HPDE6-E6E7 (cell line): ENCODE measurements at regions not wholly inside any gene's neighbourhood (a gene's known extent, or its start where the extent isn't known, plus 50 kb on each side); places are given as distances from the start of the nearest gene placed in this dataset.
"Not testable (repeated sequence)": the region's sequence is repeated elsewhere in the genome, so short reads cannot be mapped to it uniquely, and the experiment has no call there.

Experiments
- DNase-seq: peaks from one replicate; pipeline ENCODE4 v3.0.0; 2011; ENCODE audit warnings: missing footprints; ENCODE audit errors: extremely low spot score

GRCh38 chr9:3773362-3774060 is 247.7 kb upstream of the RFX3 start:
- no peak for DNase-seq

GRCh38 chr9:3769646-3770045 is 243.8 kb upstream of the RFX3 start:
- no peak for DNase-seq

GRCh38 chr9:3768712-3769457 is 243.1 kb upstream of the RFX3 start:
- DNase-seq, result no peak

DNA sequence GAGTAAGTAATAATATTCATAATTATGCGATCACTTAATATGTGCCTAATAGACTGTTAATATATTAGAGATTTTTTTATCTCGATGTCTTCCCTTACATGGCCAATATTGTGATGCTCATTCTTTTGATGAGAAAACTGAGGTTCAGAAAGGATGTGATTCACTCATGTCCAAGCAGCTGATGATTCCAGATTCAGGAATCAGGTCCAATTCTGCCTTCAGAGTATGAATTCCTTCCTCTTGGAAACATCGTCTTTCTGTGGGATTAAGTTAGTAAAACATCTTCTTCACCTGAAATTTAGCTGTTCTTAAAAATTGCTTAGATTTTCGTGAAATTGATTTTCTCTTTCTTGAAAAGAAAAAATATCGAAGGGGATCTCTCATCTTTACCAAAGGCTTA is 242.5 kb upstream of the RFX3 start:
- no peak for DNase-seq

GRCh38 chr9:3762076-3762475 is 236.3 kb upstream of the RFX3 start:
- DNase-seq, result no peak

- peak; percentile 56 for DNase-seq
These were observed 234.2 kb upstream of the RFX3 start for GRCh38 chr9:3760031-3760430.

GRCh38 chr9:3758816-3759576 is 233.2 kb upstream of the RFX3 start:
- DNase-seq, result no peak

DNA sequence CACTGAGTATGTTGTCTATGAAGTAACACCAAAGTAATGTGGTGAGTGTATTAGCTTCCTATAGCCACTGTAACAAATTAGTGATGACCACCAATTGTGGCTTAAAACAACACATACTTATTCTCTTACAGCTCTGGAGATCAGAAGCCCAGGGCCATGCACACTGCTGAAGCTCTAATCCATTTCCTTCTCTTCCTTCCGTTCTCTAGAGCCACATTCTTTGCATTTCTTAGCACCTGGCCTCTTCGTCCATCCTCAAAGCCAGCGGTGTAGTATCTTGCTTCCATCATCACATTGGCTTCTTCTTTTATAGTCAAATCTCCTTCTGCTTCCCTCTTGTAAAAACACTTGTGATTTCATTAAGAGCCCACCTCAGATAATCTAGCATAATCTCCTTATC is 230.3 kb upstream of the RFX3 start:
- no peak for DNase-seq

- no peak for DNase-seq
These were observed 225.4 kb upstream of the RFX3 start for GRCh38 chr9:3751125-3751758.

DNA sequence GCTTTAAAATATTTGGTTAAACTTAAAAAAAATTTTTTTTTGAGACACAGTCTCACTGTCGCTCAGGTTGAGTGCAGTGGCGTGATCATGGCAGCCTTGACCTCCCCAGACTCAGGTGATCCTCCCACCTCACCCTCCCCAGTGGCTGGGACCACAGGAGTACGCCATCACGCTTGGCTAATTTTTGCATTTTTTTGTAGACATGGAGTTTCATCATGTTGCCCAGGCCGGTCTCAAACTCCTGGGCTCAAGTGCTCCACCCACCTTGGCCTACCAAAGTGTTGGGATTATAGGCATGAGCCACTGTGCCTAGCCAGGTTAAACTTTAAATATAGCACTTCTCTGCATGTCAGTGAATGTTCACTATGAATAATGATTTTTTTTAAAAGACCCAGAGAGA is 224.5 kb upstream of the RFX3 start:
- no peak for DNase-seq

- peak; percentile 87 for DNase-seq
These were observed 220.8 kb upstream of the RFX3 start for GRCh38 chr9:3746296-3747275.

DNA sequence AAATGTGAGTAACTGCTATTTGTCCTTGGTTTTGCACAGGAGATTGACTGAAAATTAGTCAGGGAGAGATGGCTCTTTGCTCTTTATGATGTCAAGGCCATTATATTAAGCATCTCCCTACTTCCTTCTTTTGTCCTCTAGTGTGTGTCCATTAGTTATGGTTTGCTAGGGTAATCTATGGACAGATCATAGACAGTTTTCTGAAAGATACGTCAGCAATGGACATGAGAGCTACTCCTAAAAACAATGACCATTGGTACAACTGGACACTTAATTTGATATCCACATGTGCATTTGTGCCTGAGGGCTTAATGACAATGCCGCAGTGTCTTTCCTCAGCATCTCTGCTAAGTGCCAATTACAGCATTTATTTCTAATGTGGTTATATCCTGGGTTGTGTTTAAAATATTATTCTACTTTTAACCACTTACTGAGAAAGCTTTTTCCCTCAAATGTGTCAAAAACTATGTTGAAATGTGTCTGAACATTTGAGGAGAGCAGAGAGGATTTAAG is 218.2 kb upstream of the RFX3 start:
- no peak for DNase-seq

DNA sequence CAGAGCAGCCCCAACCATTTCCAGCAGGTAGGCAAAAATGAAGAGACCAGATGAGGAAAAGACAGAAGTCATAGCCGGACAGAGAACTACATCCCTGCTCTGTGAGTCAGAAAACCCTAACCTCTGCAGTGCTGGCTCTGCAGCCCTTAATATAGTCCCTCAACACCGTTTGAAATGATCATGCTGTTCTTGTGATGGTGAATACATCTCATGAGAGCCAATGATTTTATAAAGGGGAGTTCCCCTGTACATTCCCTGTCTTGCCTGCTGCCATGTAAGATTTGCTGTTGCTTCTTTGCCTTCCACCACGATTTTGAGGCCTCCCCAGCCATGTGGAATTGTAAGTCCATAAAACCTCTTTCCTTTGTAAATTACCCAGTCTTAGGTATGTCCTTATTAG is 216.8 kb upstream of the RFX3 start:
- DNase-seq, result no peak

- no peak for DNase-seq
These were observed 215.9 kb upstream of the RFX3 start for GRCh38 chr9:3741729-3742128.

GRCh38 chr9:3740690-3741419 is 215.1 kb upstream of the RFX3 start:
- peak; percentile 38 for DNase-seq

DNA sequence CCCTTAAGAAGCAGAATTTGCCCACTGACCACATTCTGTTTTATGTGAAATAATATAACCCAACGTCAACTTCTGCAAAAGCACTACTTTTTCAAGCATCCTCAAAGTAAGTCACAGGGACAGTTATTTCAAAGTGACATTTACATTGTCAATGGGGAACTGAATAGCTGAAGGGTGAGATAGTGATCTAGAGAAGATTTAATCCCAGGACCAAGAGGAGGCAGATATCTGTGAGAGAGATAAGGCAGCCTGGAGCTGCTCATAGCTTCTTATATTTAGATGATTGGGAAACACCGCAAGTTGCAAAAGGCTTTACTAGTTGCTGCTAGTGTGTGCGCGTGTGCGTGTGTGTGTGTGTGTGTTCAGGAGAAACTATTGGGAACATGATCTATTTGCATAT is 210.4 kb upstream of the RFX3 start:
- no peak for DNase-seq

GRCh38 chr9:3735251-3735650 is 209.4 kb upstream of the RFX3 start:
- DNase-seq, result no peak

GRCh38 chr9:3733527-3734262 is 207.9 kb upstream of the RFX3 start:
- DNase-seq, result not testable (repeated sequence)

GRCh38 chr9:3733039-3733408 is 207.2 kb upstream of the RFX3 start:
- no peak for DNase-seq
